ENCODE measurements at regions not wholly inside any gene's neighbourhood (a gene's known extent, or its start where the extent isn't known, plus 50 kb on each side); places are given as distances from the start of the nearest gene placed in this dataset.

GRCh38 chr14:101706509-101707067 lies 54.9 kb upstream of the PPP2R5C start:
- no peak for DNase-seq (ENCODE audit: low read depth)

GRCh38 chr14:101707068-101707842 lies 54.3 kb upstream of the PPP2R5C start:
- peak; percentile 70 for DNase-seq (ENCODE audit: low read depth)

DNA sequence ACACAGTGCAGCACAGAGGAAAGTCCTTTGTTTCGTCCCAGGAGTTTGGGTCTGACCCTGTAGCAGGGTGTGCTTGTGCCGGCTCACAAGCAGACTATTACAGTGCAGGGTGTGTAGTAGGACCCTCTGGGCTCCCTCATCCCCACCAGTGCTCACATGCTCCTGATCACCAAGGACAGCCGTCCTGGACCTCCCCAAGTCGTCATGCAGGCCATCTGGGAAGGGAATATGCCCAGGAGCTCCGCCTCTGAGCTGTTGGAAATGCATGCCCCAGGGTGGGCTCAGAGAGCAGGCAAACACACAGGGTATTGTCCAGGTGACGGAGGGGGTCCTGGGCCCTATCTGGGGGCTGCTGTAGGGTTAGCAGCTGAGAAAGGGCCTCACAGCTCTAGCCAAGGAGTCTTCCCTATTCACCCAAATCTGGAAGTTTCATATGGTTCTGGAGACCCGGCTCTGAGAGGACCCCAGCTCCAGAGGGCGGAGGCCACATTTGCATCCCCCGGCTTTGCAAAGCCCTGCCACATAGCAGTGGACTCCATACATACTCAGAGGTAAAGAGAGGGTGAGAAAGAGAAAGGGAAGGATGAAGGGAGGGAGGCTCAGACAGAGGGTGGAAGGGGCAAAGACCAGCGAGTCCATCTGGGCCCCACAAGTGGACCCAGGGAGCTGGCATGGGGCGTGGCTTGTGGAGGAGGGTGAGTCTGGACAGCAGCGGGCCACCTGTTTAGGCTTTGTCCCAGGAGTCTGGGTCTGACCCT lies 53.5 kb upstream of the PPP2R5C start:
- DNase-seq (ENCODE audit: low read depth): no peak

DNA sequence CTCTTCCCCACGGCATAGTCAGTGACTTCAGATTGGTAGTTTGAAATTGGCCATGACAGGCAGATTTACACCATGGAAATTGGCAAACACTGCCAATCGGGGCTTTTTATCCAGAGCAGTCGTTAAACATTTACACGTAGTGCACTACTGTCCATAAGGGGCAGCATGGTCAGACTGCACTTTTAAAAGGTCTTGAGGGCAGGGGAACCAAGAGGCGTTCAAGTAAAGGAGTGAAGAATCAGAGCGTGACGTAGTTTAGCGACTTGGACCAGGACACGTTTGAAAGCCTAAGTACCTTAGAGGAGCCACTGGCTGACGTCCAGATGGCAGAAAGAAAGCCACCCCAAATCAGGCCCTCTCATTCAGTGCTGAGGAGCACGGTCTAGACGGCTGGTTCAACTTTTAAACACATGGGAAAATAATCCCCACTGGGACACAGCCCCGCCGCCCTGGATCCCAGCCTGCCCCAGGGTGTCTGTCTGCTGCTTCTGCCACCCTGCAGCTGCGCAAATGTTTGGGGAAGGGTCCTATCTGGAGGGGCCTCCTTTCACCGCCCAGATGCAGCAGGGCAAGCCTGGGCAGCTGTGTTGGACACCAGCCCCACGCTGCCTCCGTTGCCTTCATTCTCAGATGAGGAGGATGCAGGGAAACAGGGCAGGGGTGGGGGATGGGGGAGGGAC lies 52.5 kb upstream of the PPP2R5C start:
- DNase-seq (ENCODE audit: low read depth): no peak

GRCh38 chr14:101709533-101709881 lies 52.0 kb upstream of the PPP2R5C start:
- DNase-seq (ENCODE audit: low read depth): no peak

DNA sequence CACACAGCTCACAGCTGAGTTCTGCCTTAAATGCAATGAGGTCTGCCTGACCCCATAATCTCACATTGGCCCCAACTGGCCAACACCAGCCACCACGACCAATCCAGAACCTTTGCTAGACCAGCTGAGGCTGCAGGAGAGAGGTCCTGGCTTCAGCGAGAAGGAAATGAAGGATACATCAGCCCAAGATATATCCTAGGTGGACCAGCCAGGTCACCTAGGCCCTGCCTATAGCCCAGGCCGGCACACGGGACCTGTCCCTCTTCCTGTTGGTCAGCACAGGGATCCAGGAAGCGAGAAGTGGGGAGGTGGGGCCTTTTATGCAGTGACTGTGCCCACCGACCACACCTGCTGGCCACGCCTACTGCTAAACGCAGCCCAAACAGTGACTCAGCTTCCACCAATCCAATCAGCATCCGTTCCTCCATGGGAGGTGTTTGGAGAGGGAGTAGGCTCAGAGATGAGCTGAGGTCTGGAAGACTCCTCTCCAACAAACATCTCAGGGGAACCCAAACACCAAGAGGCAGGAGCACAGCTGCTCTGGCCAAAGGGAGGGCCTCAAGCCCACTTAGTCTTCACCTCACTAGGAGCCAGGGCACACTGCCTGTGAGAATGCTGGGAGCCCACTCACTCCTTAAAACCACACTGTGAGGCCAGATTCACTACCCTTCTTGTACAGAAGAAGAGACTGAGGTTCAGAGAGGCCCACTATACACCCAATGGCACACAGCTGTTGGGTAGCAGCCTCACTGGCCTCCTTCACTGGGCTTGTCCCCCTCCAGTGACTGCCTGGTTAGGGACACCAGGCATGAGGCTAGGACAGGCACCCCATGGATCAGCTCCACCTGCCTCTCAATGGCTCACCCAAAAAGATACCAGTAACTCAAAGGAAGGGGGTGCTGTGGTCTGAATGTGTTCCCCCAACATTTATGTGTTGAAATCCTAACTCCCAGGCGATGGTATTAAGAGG lies 51.3 kb upstream of the PPP2R5C start:
- DNase-seq (ENCODE audit: low read depth): no peak

DNA sequence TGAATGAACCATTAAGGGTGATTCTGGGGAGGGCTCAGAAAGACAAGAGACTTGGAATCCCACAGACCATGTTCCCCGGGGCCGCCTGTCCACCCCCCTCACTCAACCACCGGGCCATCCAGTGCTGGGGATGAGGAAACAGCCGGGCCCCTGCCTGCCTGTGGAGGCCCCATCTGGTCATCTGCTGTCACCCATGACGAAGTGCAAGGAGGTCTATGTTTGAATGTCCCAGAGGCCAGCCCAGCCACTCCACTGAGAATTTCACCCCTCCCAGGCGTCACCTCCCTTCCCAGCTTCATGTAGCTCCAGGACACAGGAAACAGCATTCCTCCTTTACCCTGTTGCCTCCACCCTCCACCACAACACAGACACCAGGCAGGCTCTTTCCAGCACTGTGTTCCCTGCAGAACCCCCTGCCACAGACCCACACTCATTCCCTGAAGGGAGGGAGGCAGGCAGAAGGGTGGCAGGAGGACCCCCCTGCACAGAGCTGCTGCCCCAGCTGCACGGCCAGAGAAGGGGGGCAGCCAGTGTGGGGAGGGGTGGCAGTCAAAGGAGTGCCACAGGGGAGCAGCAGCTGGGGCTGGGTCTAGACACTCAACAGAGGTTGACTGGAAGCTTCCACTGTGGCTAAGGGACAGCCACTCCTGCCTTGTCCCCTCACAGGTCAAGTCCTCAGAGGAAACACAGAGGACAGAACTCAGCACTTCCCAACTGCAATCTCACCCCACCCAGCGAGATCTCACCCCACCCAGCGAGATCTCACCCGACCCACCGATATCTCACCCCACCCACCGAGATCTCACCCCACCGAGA lies 50.3 kb upstream of the PPP2R5C start:
- no peak for DNase-seq (ENCODE audit: low read depth)
